ENCODE measurements at regions not wholly inside any gene's neighbourhood (a gene's known extent, or its start where the extent isn't known, plus 50 kb on each side); places are given as distances from the start of the nearest gene placed in this dataset.

GRCh38 chr5:86866036-86866435 is 248.3 kb downstream of the COX7C start:
- DNase-seq (ENCODE audit: insufficient read length, low spot score), result no peak
- no peak for FAIRE-seq

GRCh38 chr5:86869268-86869667 is 251.5 kb downstream of the COX7C start:
- no peak for FAIRE-seq
- DNase-seq (ENCODE audit: insufficient read length, low spot score), result no peak

DNA sequence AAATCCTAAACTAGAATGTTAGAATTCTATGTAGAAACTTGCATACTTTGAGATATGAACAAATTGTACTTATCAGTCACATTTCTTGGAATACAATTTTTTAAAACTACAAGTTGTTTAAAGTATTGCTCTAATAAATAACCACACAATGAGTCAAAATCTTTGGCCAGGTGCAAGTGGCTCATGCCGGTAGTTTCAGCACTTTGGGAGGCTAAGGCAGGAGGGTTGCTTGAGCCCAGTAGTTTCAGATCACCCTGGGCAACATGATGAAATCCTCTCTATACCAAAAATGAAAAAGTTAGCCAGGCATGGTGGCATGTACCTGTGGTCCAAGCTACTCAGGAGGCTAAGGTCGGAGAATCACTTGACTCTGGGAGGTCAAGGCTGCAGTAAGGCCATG is 257.8 kb downstream of the COX7C start:
- FAIRE-seq (no peak), DNase-seq (ENCODE audit: insufficient read length, low spot score) (no peak)

DNA sequence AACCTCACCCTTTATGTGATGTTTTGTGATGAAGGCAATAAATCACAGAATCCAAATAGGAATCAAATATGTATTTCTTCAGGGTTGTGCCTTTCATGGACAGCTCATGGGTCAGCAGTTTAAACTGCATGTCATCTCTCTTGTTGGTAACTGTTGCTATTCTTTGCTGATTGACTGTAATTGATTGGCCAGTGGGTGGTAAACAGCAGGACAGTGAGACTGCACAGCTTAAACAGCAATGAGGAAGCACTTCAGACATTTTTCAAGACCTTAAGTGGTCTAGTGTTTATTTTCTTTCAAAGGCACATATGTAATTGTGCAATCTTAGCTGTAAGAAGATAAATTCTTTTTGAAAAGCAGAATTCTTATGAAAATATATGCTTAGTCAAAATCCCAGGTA is 260.5 kb downstream of the COX7C start:
- DNase-seq (ENCODE audit: insufficient read length, low spot score), result no peak
- no peak for FAIRE-seq

GRCh38 chr5:86879086-86879485 is 261.3 kb downstream of the COX7C start:
- FAIRE-seq (no peak), DNase-seq (ENCODE audit: insufficient read length, low spot score) (no peak)

- no peak for DNase-seq (ENCODE audit: insufficient read length, low spot score)
- no peak for FAIRE-seq
These were observed 262.6 kb downstream of the COX7C start for GRCh38 chr5:86880344-86880743.

- FAIRE-seq, result no peak
These were observed 263.2 kb downstream of the COX7C start for GRCh38 chr5:86880785-86881492.

DNA sequence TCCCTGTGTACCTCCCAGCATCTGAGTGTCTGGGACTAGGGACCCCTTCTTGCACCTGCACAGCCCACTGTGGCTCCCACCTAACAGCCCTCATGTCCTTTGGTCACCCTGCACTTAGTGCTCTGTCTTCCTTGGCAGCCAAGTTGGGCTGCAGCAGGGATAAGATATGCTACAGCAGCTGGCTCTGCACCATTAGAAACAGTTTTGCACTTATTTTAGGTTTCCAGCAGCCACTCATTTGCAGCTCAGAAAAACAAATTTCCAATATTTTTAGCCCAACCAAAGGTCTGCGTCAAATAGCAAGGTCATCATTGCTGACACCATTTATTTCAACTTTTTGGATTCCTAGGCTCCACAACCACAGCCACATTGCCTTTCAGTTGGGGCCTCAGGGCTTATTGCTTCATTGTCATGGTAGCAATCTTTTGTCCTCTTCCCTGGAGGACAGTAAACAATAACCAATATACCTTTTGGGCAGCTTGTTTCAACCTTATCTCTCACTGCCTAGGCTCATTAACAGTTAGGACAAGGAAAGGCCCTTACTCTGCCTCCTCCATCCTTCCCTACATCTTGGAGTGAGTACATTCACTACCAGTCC is 263.9 kb downstream of the COX7C start:
- FAIRE-seq (no peak), DNase-seq (ENCODE audit: insufficient read length, low spot score) (no peak)

More at GRCh38 chr5:86880785-86881492, 263.2 kb downstream of the COX7C start:
- peak; percentile 51 for DNase-seq (ENCODE audit: insufficient read length, low spot score)

DNA sequence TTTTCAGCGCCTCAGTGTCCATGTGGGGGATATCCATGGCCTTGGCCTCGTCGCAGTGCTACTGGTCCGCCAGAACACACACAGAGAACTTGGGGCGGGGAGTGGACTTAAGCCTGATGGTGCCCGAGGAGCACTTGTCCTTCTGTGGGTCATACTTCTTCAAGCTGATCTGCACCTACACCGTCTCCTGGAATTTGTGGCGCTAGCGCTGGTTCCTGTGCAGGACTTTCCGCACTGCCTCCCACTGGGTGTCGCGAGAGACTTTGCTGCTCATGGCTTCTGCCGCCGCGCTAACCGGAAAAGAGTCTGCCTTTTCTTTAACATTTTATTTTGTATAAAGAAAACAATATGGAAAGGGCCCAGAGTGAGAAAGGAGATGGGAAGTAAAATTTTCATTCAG is 266.9 kb downstream of the COX7C start:
- no peak for DNase-seq (ENCODE audit: insufficient read length, low spot score)
- FAIRE-seq, result no peak

DNA sequence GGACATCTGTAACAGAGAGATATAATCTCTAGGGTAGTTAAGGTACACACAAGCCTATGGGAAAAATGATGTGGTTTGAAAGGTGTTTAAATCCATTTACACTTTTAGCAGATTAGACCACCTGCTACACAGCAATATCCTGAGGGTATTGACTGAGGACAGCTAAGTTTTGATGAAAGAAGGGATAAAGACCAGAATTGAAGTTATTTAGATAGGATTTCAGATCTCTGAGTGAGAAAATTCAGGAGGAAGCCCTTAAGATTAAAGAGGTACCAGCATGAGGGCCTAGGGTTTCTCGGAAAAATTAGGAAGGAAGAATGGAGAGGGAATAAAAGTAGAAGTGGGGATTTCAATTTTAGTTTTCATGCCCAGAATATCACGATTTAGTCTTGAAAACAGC is 267.3 kb downstream of the COX7C start:
- FAIRE-seq, result no peak
- DNase-seq (ENCODE audit: insufficient read length, low spot score), result no peak

GRCh38 chr5:86885489-86886230 is 267.9 kb downstream of the COX7C start:
- DNase-seq (ENCODE audit: insufficient read length, low spot score), result no peak

DNA sequence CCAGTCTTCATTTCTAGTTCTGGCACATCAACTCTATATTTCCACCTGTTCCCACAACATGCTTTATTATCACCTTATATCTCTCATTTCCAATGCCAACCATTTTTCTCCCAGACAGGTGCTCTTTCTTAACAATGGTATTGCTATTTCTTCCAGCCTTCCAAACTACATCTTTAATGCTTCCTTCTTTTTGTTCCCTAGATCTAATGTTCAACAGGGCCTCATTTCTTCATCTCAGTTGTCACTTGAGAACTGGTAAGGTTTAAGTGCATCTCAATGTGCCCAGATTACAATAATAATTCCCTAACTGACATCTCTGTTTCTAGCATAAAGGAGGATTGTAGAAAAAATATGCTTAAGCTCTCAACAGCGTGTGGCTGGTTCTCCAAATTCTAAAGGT is 272.6 kb downstream of the COX7C start:
- no peak for FAIRE-seq
- no peak for DNase-seq (ENCODE audit: insufficient read length, low spot score)

More at GRCh38 chr5:86885489-86886230, 267.9 kb downstream of the COX7C start:
- FAIRE-seq, result peak; percentile 26

DNA sequence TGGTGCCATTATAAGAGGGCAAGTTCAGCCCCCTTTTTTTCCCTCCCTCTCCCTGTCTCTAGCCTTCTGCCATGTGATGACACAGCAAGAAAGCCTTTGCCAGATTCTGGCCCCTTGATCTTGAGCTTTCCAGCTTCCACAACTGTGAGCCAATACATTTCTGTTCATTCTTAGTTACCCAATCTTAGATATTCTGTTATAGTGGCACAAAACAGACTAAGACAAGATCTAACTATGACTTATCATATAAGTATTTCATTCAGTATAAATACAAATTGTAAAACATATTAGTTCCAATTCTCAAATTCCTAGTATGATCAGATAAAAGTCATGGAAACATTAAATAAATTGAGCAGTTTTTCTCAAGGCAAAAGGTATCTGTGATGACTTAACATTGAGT is 276.3 kb downstream of the COX7C start:
- DNase-seq (ENCODE audit: insufficient read length, low spot score) (no peak), FAIRE-seq (no peak)

DNA sequence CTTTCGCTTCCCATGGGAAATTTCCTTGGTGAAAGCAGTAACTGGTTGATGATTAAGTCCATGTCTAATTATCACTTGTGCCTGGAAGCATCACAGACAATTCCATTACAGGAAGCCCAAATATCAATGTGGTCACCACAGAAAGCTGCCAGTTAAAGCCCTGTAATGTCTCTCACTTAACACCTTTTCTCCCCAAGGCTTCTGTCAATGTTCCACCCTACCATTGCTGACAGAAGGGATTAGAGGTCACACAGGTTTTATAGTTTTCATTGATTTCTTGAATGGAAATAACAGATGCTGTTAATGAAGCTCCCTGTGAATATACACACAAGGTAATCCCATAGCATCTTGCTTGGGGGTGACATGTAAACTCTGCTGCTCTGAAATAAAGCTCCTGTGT is 279.2 kb downstream of the COX7C start:
- FAIRE-seq, result no peak

DNA sequence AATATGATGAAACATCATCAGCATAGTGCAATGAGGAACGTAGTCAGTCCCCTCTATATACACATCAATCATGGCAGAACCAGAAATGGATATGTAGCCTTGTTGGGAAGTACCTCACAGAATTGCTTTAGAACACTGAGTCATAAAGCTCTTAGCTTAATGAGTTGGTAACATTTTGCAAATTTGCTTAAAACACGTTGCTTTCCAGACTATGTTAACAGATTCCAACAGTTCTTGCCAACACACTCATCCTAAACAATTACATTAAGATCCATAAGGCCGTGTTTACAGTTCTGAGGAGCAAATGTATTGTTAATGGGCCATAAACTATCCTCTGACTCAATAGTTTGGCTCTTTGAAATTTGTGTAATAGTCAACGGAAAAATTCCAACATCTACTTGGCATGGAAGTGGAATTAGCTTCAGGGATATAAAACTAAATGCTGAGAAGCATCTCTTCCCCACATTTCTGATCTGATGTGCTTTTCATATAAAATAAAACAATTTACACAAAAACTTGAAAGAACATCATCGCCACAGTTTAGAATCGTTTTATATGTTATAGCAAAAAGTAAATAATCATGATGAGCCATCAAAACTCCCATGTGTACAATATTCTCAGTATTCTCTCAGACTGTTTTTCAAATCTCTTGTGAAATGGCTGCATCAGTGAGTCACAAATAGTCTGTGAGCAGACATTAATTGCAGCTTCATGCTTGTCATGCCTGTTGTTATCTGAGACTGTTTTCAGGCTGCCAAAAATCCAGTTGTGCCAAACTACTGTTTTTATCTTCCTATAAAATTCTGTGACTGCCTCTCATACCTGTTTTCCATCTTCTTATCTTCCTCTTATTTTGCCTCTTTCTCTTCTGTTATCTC is 291.9 kb downstream of the COX7C start:
- FAIRE-seq, result peak; percentile 44
- peak; percentile 5 for DNase-seq (ENCODE audit: insufficient read length, low spot score)

More for the DNA sequence above, 279.2 kb downstream of the COX7C start:
- DNase-seq (ENCODE audit: insufficient read length, low spot score), result no peak

- DNase-seq (ENCODE audit: insufficient read length, low spot score) (peak; percentile 2), FAIRE-seq (no peak)
These were observed 299.4 kb downstream of the COX7C start for GRCh38 chr5:86917117-86917579.

GRCh38 chr5:86918246-86918645 is 300.5 kb downstream of the COX7C start:
- FAIRE-seq, result no peak
- no peak for DNase-seq (ENCODE audit: insufficient read length, low spot score)

DNA sequence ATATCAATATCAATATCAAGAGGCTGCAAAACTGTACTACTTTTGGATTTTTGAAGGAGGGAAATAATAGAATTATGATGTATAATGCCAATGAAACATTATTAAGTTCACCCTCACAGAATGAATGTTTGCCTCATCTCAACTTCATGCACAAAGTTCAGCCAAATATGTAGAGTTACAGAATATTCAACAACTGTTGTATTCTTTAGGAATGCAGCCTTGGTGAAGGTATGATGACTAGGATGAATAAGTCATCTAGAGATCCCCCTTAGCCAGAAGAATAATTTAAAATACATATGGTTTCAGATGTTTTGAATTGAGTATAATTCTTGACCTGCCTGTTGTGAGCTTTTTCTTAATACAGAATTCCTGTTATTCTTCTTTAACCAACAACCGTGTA is 308.3 kb downstream of the COX7C start:
- DNase-seq (ENCODE audit: insufficient read length, low spot score), result no peak
- FAIRE-seq, result no peak

- FAIRE-seq, result no peak
These were observed 311.5 kb downstream of the COX7C start for GRCh38 chr5:86929123-86929766.

GRCh38 chr5:86951761-86952160 is 315.9 kb upstream of the RASA1 start:
- DNase-seq (ENCODE audit: insufficient read length, low spot score) (no peak), FAIRE-seq (no peak)

More at GRCh38 chr5:86929123-86929766, 311.5 kb downstream of the COX7C start:
- DNase-seq (ENCODE audit: insufficient read length, low spot score), result no peak
